ENCODE measurements at regions not wholly inside any gene's neighbourhood (a gene's known extent, or its start where the extent isn't known, plus 50 kb on each side); places are given as distances from the start of the nearest gene placed in this dataset.

GRCh38 chr2:18124116-18124835, 245.8 kb downstream of the KCNS3 start:
- H2BK20ac ChIP-seq (ENCODE audit: low read depth, low read length) = no peak overlapping the region
- H4K8ac ChIP-seq (ENCODE audit: low read depth in 2 of 2, low read length in 2 of 2) = no peak overlapping the region
- no peak for DNase-seq
- no peak overlapping the region for H3K4me2 ChIP-seq (ENCODE audit: low read depth, low read length)
- in situ Hi-C loops (cut with MboI; ENCODE audit: low sequenced_read_pairs) (no loop called here), dilution Hi-C loops (cut with HindIII; ENCODE audit: low sequenced_read_pairs, unreplicated experiment) (no loop called here), intact Hi-C loops (cut with micrococcal nuclease) (no loop called here)
- no peak for ATAC-seq (ENCODE audit: low read depth)
- no peak overlapping the region for H3K4ac ChIP-seq (ENCODE audit: low read depth, low read length)
- H3K23ac ChIP-seq (ENCODE audit: low read depth, low read length) = no peak overlapping the region
- no peak overlapping the region for H2AFZ ChIP-seq (replicated peaks; ENCODE audit: low read length, poor library complexity)
- H3K9me3 ChIP-seq (ENCODE audit: control insufficient read depth, insufficient read depth, low read length) = no peaks in the 10 kb centered on the region
- H2AK9ac ChIP-seq (replicated peaks; ENCODE audit: low read depth, low read length, poor library complexity) = no peak overlapping the region
- peaks cover 3% of the 10 kb centered on the region for H3K27me3 ChIP-seq (ENCODE audit: control insufficient read depth, insufficient read depth, low read length)
- ChIA-PET POLR2A (ENCODE audit: unreplicated experiment) (no interaction called here), CTCF (no interaction called here)
- H3K18ac ChIP-seq (ENCODE audit: low read depth, low read length) = no peak overlapping the region
- H3K9me1 ChIP-seq (ENCODE audit: insufficient read depth, low read length) = no peaks in the 10 kb centered on the region; the same call in 1 of the 2 replicates
- no peak overlapping the region for H2BK120ac ChIP-seq (ENCODE audit: low read depth, low read length)
- no peak overlapping the region for H3K9ac ChIP-seq (ENCODE audit: low read depth, low read length)
- WGBS, 2 experiments (ENCODE audit: extremely low coverage in 2 of 2, insufficient read length in 1 of 2) = 100% methylated on average over 1 of the region's 6 CpGs; no CpG with 5 or more reads in 1 of the 2 experiments
- TF ChIP-seq CTCF (conservative IDR thresholded peaks at IDR 0.05; ENCODE audit: low read depth, low read length) (no peak), POLR2A (IDR thresholded peaks at IDR 0.05; ENCODE audit: low read depth, low read length) (no peak), USF2 (IDR thresholded peaks at IDR 0.05; ENCODE audit: low read depth, low read length) (no peak), RCOR1 (IDR thresholded peaks at IDR 0.05; ENCODE audit: insufficient replicate concordance, low read length) (no peak), MXI1 (IDR thresholded peaks at IDR 0.05; ENCODE audit: borderline replicate concordance, low read depth, low read length) (no peak)
- H4K5ac ChIP-seq (ENCODE audit: low read depth, low read length) = no peak overlapping the region
- H2BK5ac ChIP-seq (ENCODE audit: low read depth, low read length, poor library complexity, severe bottlenecking) = no peak overlapping the region
- no peak overlapping the region for H3K14ac ChIP-seq (replicated peaks; ENCODE audit: low read depth, low read length)
- BruUV-seq (replicated peaks) = no TSS peak
- no peak overlapping the region for H3K4me3 ChIP-seq (ENCODE audit: insufficient read depth, low read depth, low read length)
- no peak overlapping the region for H4K91ac ChIP-seq (ENCODE audit: insufficient read depth, low read depth, low read length)
- H3K56ac ChIP-seq (ENCODE audit: extremely low read depth, insufficient read depth, low read length) = no peak overlapping the region
- no peaks in the 10 kb centered on the region for H3K4me1 ChIP-seq (ENCODE audit: control insufficient read depth, insufficient read depth, low read length)
- H4K20me1 ChIP-seq (ENCODE audit: insufficient read depth, low read length) = no peaks in the 10 kb centered on the region
- no peak overlapping the region for H2BK15ac ChIP-seq (ENCODE audit: low read depth, low read length)
- no peaks in the 10 kb centered on the region for H3K36me3 ChIP-seq (ENCODE audit: control insufficient read depth, insufficient read depth, low read length)
- no peaks in the 10 kb centered on the region for H3K79me1 ChIP-seq (ENCODE audit: low read depth in 1 of 2, low read length in 2 of 2)
- H3K27ac ChIP-seq (ENCODE audit: insufficient read depth, low read length) = no peak overlapping the region
- H2AK5ac ChIP-seq (ENCODE audit: low read depth, low read length) = no peak overlapping the region

Measured in IMR-90 (cell line).